PC-3 (cell line): ENCODE measurements at regions not wholly inside any gene's neighbourhood (a gene's known extent, or its start where the extent isn't known, plus 50 kb on each side); places are given as distances from the start of the nearest gene placed in this dataset.

Source experiments
- CTCF ChIP-seq: fragments of 300-600 bp; sonication (generic); conservative IDR thresholded peaks from 2 replicates; pipeline ENCODE4 v1.5.1; 2017; ENCODE audit warnings: antibody characterized with exemption, low read depth, mild to moderate bottlenecking, low read length
- EZH2 ChIP-seq: fragments of 300-600 bp; sonication (generic); IDR thresholded peaks from one replicate; pipeline ENCODE4 v1.6.1; 2017; ENCODE audit warnings: antibody characterized with exemption, mild to moderate bottlenecking, low read length; ENCODE audit not compliant: unreplicated experiment

GRCh38 chr2:172299741-172300140 lies 127.6 kb upstream of the ITGA6 start:
- no peak for TF ChIP-seq CTCF
- no peak for TF ChIP-seq EZH2
